ENCODE measurements at regions not wholly inside any gene's neighbourhood (a gene's known extent, or its start where the extent isn't known, plus 50 kb on each side); places are given as distances from the start of the nearest gene placed in this dataset.

GRCh38 chr3:106635271-106635670, 742.0 kb upstream of the CCDC54 start:
- ChIA-PET POLR2A (no interaction called here), CTCF (interaction anchor here (1.3 kb wide), 1 partner anchor 10 kb away, joined by 5 read pairs; no protein-coding TSS in a partner anchor)
- peak; percentile 90 for DNase-seq (ENCODE audit: low read depth, low spot score)
- TF ChIP-seq CTCF (IDR thresholded peaks at IDR 0.05; ENCODE audit: insufficient read depth, low read length, missing control alignments), result no peak
- H3K4me3 ChIP-seq (ENCODE audit: low read depth, low read length), result no peak overlapping the region

- TF ChIP-seq CTCF (IDR thresholded peaks at IDR 0.05; ENCODE audit: insufficient read depth, low read length, missing control alignments), result no peak
- H3K4me3 ChIP-seq (ENCODE audit: low read depth, low read length), result no peak overlapping the region
- CTCF ChIA-PET, result no interaction called here
- DNase-seq (ENCODE audit: low read depth, low spot score), result no peak
- POLR2A ChIA-PET, result no interaction called here
Observed at GRCh38 chr3:106635826-106636225, 741.4 kb upstream of the CCDC54 start.

GRCh38 chr3:106640353-106640752, 736.9 kb upstream of the CCDC54 start:
- no peak for TF ChIP-seq CTCF (IDR thresholded peaks at IDR 0.05; ENCODE audit: insufficient read depth, low read length, missing control alignments)
- CTCF ChIA-PET, result no interaction called here
- no peak overlapping the region for H3K4me3 ChIP-seq (ENCODE audit: low read depth, low read length)
- POLR2A ChIA-PET, result no interaction called here
- no peak for DNase-seq (ENCODE audit: low read depth, low spot score)

GRCh38 chr3:106642161-106642560, 735.1 kb upstream of the CCDC54 start:
- no peak for TF ChIP-seq CTCF (IDR thresholded peaks at IDR 0.05; ENCODE audit: insufficient read depth, low read length, missing control alignments)
- no peak overlapping the region for H3K4me3 ChIP-seq (ENCODE audit: low read depth, low read length)
- ChIA-PET POLR2A (no interaction called here), CTCF (no interaction called here)
- no peak for DNase-seq (ENCODE audit: low read depth, low spot score)

GRCh38 chr3:106643684-106644161, 733.5 kb upstream of the CCDC54 start:
- no peak for DNase-seq (ENCODE audit: low read depth, low spot score)
- H3K4me3 ChIP-seq (ENCODE audit: low read depth, low read length), result no peak overlapping the region
- ChIA-PET POLR2A (interaction anchor here (0.8 kb wide), 1 partner anchor 298 kb away, joined by 3 read pairs; no protein-coding TSS in a partner anchor), CTCF (interaction anchor here (0.7 kb wide), 1 partner anchor 14 kb away, joined by 3 read pairs; no protein-coding TSS in a partner anchor)
- TF ChIP-seq CTCF (IDR thresholded peaks at IDR 0.05; ENCODE audit: insufficient read depth, low read length, missing control alignments), result no peak

- H3K4me3 ChIP-seq (ENCODE audit: low read depth, low read length), result no peak overlapping the region
- ChIA-PET CTCF (no interaction called here), POLR2A (no interaction called here)
- DNase-seq (ENCODE audit: low read depth, low spot score), result no peak
- TF ChIP-seq CTCF (IDR thresholded peaks at IDR 0.05; ENCODE audit: insufficient read depth, low read length, missing control alignments), result no peak
Observed at GRCh38 chr3:106673926-106674569, 703.2 kb upstream of the CCDC54 start.

Data from AG04449 (cell line).